Superior temporal gyrus (tissue), 1 donor: ENCODE measurements at regions not wholly inside any gene's neighbourhood (a gene's known extent, or its start where the extent isn't known, plus 50 kb on each side); places are given as distances from the start of the nearest gene placed in this dataset.

Experiments used
- DNase-seq: peaks from one replicate; pipeline ENCODE4 v3.0.0-alpha.2; 2016; ENCODE audit errors: extremely low spot score

DNA sequence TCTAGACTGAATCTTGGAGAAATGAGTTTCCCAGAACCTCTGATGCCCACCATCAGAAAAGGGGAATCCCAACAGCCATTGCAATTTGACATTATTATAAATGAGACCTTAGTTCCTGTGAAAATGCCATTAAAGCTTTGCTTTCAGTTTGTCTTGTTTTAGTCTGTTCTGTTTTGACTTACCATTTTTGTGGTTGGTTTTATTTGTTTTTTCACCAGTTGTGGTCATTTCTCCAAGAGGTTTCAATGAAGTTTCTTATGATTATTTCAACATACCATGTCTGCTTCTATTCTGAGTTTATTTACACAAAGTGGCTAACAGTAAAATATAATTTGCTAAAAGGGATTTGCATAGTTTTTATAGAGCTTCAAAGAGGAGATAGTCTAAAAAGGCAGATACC, 175.0 kb upstream of the MCTP2 start:
- no peak for DNase-seq

- no peak for DNase-seq
Measured at GRCh38 chr15:94053626-94054025, 177.7 kb upstream of the MCTP2 start.

- DNase-seq, result peak; percentile 12
Measured at GRCh38 chr15:94052711-94053110, 178.7 kb upstream of the MCTP2 start.

GRCh38 chr15:94047566-94047965, 183.8 kb upstream of the MCTP2 start:
- DNase-seq, result no peak

DNA sequence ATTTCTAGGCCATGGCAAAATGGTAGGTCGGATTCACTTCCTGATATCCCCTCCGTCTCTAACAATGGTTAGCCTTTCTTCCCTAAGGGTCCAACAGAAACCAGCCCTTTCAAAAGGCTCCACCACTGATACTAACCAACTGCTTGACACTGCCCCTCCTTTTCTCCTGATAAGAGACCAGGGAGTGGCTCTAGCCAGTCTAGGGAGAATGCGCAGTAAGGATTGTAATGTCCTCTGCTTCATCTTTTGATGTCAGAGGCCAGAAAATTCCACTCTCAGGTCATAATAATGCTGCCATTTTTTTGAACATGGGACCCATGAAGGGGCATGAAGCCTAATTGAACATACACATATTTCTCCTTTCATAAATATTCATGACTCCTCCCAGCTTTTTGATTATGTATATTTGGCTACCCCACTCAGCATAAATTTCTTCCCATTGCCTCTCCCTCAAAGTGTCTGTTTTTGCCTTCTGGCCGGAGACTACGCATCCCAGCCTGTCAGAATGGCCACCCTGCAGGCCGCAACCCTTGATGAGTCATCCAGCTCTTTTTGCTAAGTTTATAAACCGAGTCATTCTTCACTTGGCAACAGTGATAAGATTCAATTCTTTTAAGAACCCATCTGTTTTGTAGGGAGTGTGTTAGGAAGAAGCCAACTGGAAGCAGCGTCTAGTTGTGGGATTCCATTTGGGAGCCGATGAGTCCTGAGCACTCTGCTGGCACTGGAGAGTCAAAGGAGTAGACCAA, 189.0 kb upstream of the MCTP2 start:
- DNase-seq, result no peak

- no peak for DNase-seq
Measured at GRCh38 chr15:94041746-94042145, 189.6 kb upstream of the MCTP2 start.

- DNase-seq, result no peak
Measured at GRCh38 chr15:94040541-94041248, 190.7 kb upstream of the MCTP2 start.

DNA sequence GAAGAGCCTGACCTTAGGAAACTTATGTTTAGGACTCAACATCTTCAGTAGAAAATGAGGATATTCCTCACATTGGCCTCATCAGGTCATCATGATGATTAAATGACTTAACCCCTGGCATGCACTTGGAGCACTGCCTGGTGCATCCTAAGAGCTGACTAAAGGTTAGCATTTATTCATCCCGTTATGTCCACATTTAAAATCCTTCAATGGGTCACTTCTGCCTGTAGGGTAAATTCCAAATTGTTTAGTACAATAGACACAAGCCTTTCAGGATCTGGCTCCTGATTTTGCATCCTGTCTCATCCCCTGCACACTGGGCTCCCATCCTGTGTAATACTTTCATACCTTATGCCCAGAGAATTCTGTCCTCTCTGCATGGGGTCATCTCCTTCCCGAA, 195.2 kb upstream of the MCTP2 start:
- no peak for DNase-seq

DNA sequence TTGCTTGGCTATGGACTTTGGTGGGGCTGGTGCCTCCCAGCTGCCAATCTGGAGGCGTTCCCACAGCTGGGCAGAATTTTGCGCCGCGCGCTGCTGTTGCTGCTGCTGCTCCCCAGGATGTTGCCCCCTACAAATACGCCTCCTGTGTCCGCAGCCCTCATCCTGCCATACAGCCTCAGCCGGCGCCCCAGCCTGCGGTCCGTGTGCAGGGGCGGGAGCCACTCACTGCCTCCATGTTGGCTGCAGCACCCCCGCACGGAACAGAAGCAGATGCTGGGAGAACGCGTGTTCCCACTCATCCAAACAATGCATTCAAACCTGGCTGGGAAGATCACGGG, 197.7 kb upstream of the MCTP2 start:
- no peak for DNase-seq

DNA sequence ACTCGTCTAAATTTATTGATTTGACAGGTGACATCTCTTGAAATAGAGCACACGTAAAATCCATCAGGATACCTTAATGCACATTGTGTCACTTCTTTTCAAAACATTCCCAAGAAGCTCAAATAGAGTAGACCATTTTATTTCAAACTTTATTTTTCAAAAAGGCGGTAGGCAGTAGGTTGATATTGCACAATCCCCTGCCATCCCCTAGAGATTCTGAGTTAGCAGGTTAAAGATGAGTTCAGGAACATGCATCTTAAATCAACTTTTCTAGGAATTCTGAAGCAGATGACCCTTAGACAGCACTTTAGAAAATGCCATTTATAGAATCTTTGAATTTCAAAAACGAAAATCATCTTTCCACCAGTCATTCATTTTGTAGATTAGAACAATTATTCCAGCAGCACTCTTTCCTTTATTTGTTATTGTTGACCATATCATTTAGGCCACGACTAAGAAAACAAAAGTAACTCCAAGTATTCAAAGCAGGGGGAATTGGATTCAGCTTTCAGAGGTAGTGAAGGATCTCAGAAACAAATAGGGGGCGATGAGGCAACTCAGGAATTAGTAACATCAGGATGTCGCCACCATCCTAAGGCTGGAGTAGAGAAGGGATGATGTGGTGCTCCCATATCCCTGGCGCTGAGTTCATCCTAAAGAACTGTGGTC, 198.2 kb upstream of the MCTP2 start:
- DNase-seq, result no peak

- no peak for DNase-seq
Measured at GRCh38 chr15:94032571-94032970, 198.8 kb upstream of the MCTP2 start.

- no peak for DNase-seq
Measured at GRCh38 chr15:94031072-94031471, 200.3 kb upstream of the MCTP2 start.

DNA sequence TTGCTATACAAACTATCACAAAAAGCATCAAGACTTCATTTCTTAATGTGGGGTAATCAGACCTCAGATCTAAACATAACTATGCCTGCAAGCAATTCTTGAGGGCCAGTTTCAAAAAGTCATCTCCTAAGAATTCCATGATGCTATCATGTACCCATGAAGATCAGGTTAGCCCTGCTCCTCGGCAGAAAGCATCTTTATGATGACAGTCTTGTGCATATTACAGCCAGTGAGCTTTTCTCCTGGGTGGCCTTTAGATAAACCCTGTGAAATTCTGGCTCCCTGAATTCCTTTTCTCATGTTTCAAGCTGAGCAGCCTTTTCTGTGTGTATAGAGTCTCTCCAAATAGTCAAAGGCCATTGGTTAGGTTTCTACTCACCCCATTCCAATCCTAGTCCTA, 201.9 kb upstream of the MCTP2 start:
- no peak for DNase-seq

DNA sequence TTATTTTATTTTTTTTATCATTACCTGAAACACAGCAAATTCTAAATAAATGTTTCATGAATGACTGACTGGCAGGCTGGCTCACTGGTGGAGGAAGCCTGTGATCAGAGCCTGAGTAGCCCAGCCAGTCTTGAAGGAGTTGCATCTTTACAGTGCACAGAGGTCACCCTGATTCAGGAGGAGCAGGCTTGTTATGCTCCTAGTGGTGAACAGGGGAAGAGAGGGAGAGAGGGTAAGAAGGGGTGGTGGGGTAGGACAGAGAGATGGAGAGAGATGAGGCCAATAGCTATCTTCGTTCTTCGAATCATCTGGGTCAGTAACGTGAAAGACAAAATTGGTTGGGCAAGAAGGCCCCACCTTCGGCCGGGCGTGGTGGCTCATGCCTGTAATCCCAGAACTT, 202.6 kb upstream of the MCTP2 start:
- no peak for DNase-seq

- DNase-seq, result no peak
Measured at GRCh38 chr15:94028121-94028520, 203.2 kb upstream of the MCTP2 start.

DNA sequence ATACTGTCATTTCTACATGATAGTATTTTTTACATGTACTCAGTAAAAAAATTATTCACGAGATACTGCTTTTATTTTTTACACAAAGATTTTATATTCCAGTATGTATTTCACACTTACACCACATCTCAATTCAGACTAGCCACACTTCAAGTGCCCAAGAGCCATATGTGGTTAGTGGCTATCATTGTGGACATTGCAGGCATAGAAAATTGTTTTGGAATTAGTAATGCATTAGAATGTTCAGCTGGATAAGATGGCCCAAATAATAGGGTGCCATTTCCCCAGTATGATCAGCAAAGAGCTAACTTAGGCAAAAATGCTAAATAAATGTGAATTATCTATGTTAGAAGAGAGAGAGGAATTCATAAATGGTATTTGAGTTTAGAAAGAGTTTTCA, 203.8 kb upstream of the MCTP2 start:
- DNase-seq, result no peak

- no peak for DNase-seq
Measured at GRCh38 chr15:94026458-94027304, 204.7 kb upstream of the MCTP2 start.

DNA sequence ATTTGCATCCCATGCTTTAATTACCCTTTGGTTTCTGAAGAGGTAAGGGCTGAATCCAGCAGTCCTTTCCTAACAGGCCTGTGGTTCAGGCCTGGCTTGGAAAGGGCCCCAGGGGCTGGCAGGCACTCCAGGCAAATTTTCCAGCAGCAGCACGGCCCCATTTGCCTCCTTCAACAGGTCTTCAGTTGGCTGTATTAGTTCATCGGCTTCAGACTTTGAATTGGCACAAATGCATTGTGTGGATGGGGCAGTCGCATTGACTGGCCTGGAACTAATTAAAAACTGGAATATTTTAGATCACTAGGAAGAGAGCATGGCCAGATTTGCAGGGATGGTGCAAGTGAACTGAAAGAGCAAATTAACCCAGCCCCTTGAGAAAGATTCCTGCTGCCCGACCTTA, 207.8 kb upstream of the MCTP2 start:
- DNase-seq, result no peak

- DNase-seq, result no peak
Measured at GRCh38 chr15:94021621-94022320, 209.6 kb upstream of the MCTP2 start.

DNA sequence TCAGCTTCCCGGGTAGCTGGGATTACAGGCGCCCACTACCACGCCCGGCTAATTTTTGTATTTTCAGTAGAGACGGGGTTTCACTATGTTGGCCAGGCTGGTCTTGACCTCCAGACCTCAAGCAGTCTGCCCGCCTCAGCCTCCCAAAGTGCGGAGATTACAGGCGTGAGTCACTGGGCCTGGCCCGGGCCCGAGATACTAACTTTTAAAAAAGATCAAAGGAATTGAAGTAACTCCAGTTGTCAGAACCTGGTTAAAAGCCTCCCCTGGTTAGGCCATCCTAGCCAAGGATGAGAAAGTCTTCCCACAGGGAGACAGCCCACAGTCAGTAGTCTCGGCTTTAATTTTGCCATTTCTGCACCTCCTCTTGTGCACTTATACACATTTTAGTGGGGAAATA, 212.3 kb upstream of the MCTP2 start:
- DNase-seq, result no peak

- no peak for DNase-seq
Measured at GRCh38 chr15:94015324-94015723, 216.0 kb upstream of the MCTP2 start.
